ENCODE measurements at regions not wholly inside any gene's neighbourhood (a gene's known extent, or its start where the extent isn't known, plus 50 kb on each side); places are given as distances from the start of the nearest gene placed in this dataset.
"Not testable (repeated sequence)": the region's sequence is repeated elsewhere in the genome, so short reads cannot be mapped to it uniquely, and the experiment has no call there.

DNA sequence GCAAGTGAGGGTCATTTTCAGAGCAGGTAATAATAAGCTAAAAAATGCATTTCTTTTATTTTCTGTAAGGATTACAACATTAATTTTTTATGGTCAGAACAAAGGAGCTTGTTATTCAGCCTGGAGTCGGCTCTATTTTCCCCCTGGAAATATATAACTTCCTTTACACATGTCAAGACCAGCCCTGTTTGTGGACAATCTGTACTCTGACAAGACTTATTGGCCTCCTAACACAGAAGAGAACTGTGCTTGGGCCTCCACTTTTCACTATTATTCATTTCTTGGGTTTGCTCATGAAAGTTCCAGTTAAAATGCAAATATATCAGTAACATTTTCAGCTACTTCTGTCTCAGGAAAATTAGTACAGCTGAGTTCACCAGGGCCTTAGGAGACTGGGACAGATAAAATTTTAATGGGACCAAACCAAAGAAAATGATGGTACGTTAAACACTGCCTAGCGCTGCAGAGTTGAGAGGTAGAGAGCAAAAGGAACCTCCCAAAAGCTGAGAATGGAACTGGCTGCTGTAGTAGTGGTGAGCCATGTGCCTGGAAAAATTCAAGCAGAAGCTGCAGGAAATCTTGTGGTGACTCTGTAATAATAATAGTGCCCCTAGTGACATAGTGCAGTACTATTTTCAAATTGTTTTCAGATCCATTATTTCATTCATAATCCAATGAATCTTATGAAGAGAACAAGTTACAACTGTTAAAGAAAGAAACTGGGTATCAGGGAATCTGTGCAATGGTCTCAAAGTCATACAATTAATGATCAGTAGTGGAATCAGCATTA lies 227.2 kb upstream of the KIAA1217 start:
- Histone ChIP-seq H3K27ac (ENCODE audit: insufficient read depth, low read length) (no peak overlapping the region), H3K9me3 (ENCODE audit: control insufficient read depth, insufficient read depth, low read depth, low read length) (no peaks in the 10 kb centered on the region), H3K4me1 (ENCODE audit: control insufficient read depth, extremely low read depth, insufficient read depth, low read length) (no peaks in the 10 kb centered on the region), H3K4me2 (ENCODE audit: extremely low read depth, insufficient read depth, low read length) (no peak overlapping the region), H3K36me3 (ENCODE audit: control insufficient read depth, insufficient read depth, low read length) (no peaks in the 10 kb centered on the region), H3K27me3 (ENCODE audit: control insufficient read depth, insufficient read depth, low read length) (no peaks in the 10 kb centered on the region), H3K4me3 (replicated peaks in 1 of 4; ENCODE audit: control extremely low read depth in 1 of 4, insufficient read depth in 1 of 4, low read depth in 3 of 4, low read length in 4 of 4) (no peak overlapping the region), H4K20me1 (ENCODE audit: control insufficient read depth, extremely low read depth, insufficient read depth, low read length) (no peaks in the 10 kb centered on the region), H3K9ac (ENCODE audit: insufficient read depth, low read length) (no peak overlapping the region), H2AFZ (ENCODE audit: low read length) (no peak overlapping the region), H3K79me2 (ENCODE audit: control insufficient read depth, insufficient read depth, low read length) (no peaks in the 10 kb centered on the region)
- no peak for TF ChIP-seq EZH2 (IDR thresholded peaks at IDR 0.05; ENCODE audit: low read length, missing control alignments)
- TF ChIP-seq, protein P1, sequence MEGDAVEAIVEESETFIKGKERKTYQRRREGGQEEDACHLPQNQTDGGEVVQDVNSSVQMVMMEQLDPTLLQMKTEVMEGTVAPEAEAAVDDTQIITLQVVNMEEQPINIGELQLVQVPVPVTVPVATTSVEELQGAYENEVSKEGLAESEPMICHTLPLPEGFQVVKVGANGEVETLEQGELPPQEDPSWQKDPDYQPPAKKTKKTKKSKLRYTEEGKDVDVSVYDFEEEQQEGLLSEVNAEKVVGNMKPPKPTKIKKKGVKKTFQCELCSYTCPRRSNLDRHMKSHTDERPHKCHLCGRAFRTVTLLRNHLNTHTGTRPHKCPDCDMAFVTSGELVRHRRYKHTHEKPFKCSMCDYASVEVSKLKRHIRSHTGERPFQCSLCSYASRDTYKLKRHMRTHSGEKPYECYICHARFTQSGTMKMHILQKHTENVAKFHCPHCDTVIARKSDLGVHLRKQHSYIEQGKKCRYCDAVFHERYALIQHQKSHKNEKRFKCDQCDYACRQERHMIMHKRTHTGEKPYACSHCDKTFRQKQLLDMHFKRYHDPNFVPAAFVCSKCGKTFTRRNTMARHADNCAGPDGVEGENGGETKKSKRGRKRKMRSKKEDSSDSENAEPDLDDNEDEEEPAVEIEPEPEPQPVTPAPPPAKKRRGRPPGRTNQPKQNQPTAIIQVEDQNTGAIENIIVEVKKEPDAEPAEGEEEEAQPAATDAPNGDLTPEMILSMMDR (conservative IDR thresholded peaks at IDR 0.05 in 1 of 2, IDR thresholded peaks at IDR 0.05 in 1 of 2; ENCODE audit: low read depth in 1 of 2, low read length in 2 of 2) = no peak
- DNase-seq (ENCODE audit: low read depth in 2 of 2) = no peak

DNA sequence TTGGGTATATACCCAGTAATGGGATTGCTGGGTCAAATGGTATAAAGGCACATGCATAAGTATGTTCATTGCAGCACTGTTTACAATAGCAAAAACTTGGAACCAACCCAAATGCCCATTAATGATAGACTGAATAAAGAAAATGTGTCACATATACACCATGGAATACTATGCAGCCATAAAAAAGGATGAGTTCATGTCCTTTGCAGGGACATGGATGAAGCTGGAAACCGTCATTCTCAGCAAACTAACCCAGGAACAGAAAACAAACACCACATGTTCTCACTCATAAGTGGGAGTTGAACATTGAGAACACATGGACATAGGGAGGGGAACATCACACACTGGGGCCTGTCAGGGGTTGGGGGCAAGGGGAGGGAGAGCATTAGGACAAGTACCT lies 224.5 kb upstream of the KIAA1217 start:
- H3K27ac ChIP-seq (ENCODE audit: insufficient read depth, low read length); DNase-seq (ENCODE audit: low read depth in 2 of 2); H3K79me2 ChIP-seq (ENCODE audit: control insufficient read depth, insufficient read depth, low read length); H2AFZ ChIP-seq (ENCODE audit: low read length); H3K9ac ChIP-seq (ENCODE audit: insufficient read depth, low read length); H4K20me1 ChIP-seq (ENCODE audit: control insufficient read depth, extremely low read depth, insufficient read depth, low read length); H3K4me2 ChIP-seq (ENCODE audit: extremely low read depth, insufficient read depth, low read length); H3K4me3 ChIP-seq (replicated peaks in 1 of 4; ENCODE audit: control extremely low read depth in 1 of 4, insufficient read depth in 1 of 4, low read depth in 3 of 4, low read length in 4 of 4); H3K36me3 ChIP-seq (ENCODE audit: control insufficient read depth, insufficient read depth, low read length); H3K4me1 ChIP-seq (ENCODE audit: control insufficient read depth, extremely low read depth, insufficient read depth, low read length); H3K27me3 ChIP-seq (ENCODE audit: control insufficient read depth, insufficient read depth, low read length); H3K9me3 ChIP-seq (ENCODE audit: control insufficient read depth, insufficient read depth, low read depth, low read length): not testable (repeated sequence)

DNA sequence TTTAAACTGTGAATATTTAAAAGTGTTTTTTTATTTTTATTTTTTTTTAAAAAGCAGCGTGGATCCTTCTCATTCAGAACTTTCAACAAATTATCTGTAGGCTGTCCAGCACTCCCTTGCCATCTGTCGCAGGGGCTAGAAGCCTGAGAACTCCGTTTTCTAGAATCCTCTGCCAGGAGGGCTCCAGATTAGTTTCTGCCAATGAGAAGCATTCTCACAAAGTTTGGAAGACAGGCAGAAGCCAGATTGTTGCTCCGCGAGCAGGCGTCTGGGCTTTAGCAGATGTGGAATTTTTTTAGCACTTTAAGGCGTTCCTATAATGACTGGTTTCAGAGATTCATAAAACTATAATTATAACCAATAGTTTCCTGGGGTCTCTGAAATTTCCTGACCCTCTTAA lies 220.9 kb upstream of the KIAA1217 start:
- H3K27ac ChIP-seq (ENCODE audit: insufficient read depth, low read length) = no peak overlapping the region
- H4K20me1 ChIP-seq (ENCODE audit: control insufficient read depth, extremely low read depth, insufficient read depth, low read length) = no peaks in the 10 kb centered on the region
- no peak overlapping the region for H3K4me2 ChIP-seq (ENCODE audit: extremely low read depth, insufficient read depth, low read length)
- no peak overlapping the region for H2AFZ ChIP-seq (ENCODE audit: low read length)
- DNase-seq (ENCODE audit: low read depth in 2 of 2) = no peak
- no peak overlapping the region for H3K4me3 ChIP-seq (replicated peaks in 1 of 4; ENCODE audit: control extremely low read depth in 1 of 4, insufficient read depth in 1 of 4, low read depth in 3 of 4, low read length in 4 of 4)
- TF ChIP-seq, protein P1 (conservative IDR thresholded peaks at IDR 0.05 in 1 of 2, IDR thresholded peaks at IDR 0.05 in 1 of 2; ENCODE audit: low read depth in 1 of 2, low read length in 2 of 2) = no peak
- no peak for TF ChIP-seq EZH2 (IDR thresholded peaks at IDR 0.05; ENCODE audit: low read length, missing control alignments)
- H3K9ac ChIP-seq (ENCODE audit: insufficient read depth, low read length) = no peak overlapping the region
- H3K9me3 ChIP-seq (ENCODE audit: control insufficient read depth, insufficient read depth, low read depth, low read length) = no peaks in the 10 kb centered on the region
- no peaks in the 10 kb centered on the region for H3K79me2 ChIP-seq (ENCODE audit: control insufficient read depth, insufficient read depth, low read length)
- H3K36me3 ChIP-seq (ENCODE audit: control insufficient read depth, insufficient read depth, low read length) = no peaks in the 10 kb centered on the region
- no peaks in the 10 kb centered on the region for H3K27me3 ChIP-seq (ENCODE audit: control insufficient read depth, insufficient read depth, low read length)
- no peaks in the 10 kb centered on the region for H3K4me1 ChIP-seq (ENCODE audit: control insufficient read depth, extremely low read depth, insufficient read depth, low read length)
